Ishikawa (cell line): ENCODE measurements at regions not wholly inside any gene's neighbourhood (a gene's known extent, or its start where the extent isn't known, plus 50 kb on each side); places are given as distances from the start of the nearest gene placed in this dataset.

Source experiments
- CEBPB ChIP-seq: IDR thresholded peaks from 2 replicates; pipeline ENCODE4 v1.6.1; 2012
- CREB1 ChIP-seq: IDR thresholded peaks from 2 replicates; pipeline ENCODE4 v1.6.1; 2012; ENCODE audit warnings: low read depth
- EGR1 ChIP-seq: IDR thresholded peaks from 2 replicates; pipeline ENCODE4 v1.6.1; 2012
- EP300 ChIP-seq: IDR thresholded peaks from 2 replicates; pipeline ENCODE4 v1.6.1; 2012; ENCODE audit warnings: borderline replicate concordance
- FOXM1 ChIP-seq: IDR thresholded peaks from 2 replicates; pipeline ENCODE4 v1.6.1; 2012; ENCODE audit warnings: low read depth, borderline replicate concordance
- MAX ChIP-seq: IDR thresholded peaks from 2 replicates; pipeline ENCODE4 v1.6.1; 2012
- NFIC ChIP-seq: IDR thresholded peaks from 2 replicates; pipeline ENCODE4 v1.6.1; 2012
- RAD21 ChIP-seq: IDR thresholded peaks from 2 replicates; pipeline ENCODE4 v1.6.1; 2012; ENCODE audit warnings: low read depth
- TAF1 ChIP-seq: IDR thresholded peaks from 2 replicates; pipeline ENCODE4 v1.6.1; 2012; ENCODE audit warnings: low read depth, mild to moderate bottlenecking
- TCF12 ChIP-seq: IDR thresholded peaks from 2 replicates; pipeline ENCODE4 v1.6.1; 2012; ENCODE audit warnings: low read depth
- TEAD4 ChIP-seq: IDR thresholded peaks from 2 replicates; pipeline ENCODE4 v1.6.1; 2012
- USF1 ChIP-seq: IDR thresholded peaks from 2 replicates; pipeline ENCODE4 v1.6.1; 2012
- YY1 ChIP-seq: IDR thresholded peaks from 2 replicates; pipeline ENCODE4 v1.6.1; 2012; ENCODE audit warnings: low read depth
- ZBTB7A ChIP-seq: IDR thresholded peaks from 2 replicates; pipeline ENCODE4 v1.6.1; 2012; ENCODE audit warnings: low read depth
- TF ChIP-seq, protein P1 (sequence below): IDR thresholded peaks from 2 replicates; pipeline ENCODE4 v1.6.1; 2012; ENCODE audit warnings: low read depth, mild to moderate bottlenecking

DNA sequence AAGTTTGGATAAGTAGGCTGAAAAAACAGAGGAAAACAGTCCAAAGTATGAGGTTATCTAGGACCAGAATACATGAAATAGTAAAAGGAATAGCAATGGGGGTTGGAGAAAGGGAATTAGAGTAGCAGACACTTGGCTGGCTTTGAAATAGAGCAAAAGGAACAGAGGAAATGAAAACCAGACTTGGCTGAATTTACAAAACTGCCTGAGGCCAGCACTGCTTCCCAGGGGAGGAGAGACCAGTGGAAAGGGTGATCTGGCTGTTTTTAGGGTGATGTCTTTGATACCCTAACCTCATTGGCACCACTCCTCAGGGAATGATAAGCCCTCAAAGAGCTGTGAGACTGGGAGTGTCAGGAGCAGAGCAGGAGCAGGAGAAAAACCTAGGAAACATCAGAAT lies 413.4 kb upstream of the SLC30A5 start:
- TF ChIP-seq CREB1: no peak
- no peak for TF ChIP-seq TCF12
- TF ChIP-seq USF1: no peak
- TF ChIP-seq FOXM1: no peak

- no peak for TF ChIP-seq MAX
- TF ChIP-seq, protein P1, sequence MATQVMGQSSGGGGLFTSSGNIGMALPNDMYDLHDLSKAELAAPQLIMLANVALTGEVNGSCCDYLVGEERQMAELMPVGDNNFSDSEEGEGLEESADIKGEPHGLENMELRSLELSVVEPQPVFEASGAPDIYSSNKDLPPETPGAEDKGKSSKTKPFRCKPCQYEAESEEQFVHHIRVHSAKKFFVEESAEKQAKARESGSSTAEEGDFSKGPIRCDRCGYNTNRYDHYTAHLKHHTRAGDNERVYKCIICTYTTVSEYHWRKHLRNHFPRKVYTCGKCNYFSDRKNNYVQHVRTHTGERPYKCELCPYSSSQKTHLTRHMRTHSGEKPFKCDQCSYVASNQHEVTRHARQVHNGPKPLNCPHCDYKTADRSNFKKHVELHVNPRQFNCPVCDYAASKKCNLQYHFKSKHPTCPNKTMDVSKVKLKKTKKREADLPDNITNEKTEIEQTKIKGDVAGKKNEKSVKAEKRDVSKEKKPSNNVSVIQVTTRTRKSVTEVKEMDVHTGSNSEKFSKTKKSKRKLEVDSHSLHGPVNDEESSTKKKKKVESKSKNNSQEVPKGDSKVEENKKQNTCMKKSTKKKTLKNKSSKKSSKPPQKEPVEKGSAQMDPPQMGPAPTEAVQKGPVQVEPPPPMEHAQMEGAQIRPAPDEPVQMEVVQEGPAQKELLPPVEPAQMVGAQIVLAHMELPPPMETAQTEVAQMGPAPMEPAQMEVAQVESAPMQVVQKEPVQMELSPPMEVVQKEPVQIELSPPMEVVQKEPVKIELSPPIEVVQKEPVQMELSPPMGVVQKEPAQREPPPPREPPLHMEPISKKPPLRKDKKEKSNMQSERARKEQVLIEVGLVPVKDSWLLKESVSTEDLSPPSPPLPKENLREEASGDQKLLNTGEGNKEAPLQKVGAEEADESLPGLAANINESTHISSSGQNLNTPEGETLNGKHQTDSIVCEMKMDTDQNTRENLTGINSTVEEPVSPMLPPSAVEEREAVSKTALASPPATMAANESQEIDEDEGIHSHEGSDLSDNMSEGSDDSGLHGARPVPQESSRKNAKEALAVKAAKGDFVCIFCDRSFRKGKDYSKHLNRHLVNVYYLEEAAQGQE: peak; percentile 47; the same call in 1 of the 2 replicates
These were observed 411.9 kb upstream of the SLC30A5 start for GRCh38 chr5:68681929-68682328.

DNA sequence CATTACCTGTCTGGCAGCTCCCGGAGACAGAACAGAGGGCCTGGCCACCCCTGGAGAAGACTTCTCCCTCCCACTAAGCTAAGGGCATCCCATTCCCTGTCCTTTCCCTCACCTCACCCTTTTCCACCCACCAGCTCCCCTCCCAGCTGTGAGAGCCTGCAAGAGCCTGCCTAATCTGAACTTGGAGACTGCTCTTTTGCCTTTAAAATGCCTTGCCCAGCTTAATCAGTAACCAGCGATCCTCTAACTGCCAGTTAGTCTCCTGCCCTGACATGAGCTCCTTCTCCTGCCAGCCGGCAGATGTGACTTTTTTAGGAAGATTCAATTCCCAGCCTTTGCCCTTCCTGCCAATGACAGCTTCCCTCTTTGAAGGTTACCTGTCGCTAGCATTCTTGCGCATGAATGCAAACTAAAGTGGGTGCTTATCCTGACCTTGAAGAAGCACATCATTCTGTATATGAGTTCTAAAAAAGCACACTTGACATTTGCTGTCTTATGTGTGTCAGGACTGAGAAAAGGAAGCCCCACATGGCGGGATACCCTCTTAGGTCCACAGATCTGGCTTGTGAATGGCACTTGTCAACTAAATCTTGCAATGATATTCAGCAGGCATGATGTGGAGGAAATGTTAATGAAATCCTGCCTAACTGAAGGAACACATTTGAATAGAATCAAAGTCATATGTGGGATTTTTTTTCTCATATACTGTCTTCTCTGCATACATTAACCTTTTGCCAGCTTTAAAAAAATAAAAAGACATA lies 411.2 kb upstream of the SLC30A5 start:
- TF ChIP-seq, protein P1: no peak
- TF ChIP-seq RAD21 (no peak), FOXM1 (no peak), ZBTB7A (no peak), YY1 (no peak), TCF12 (no peak), CREB1 (no peak), TAF1 (no peak), EP300 (no peak), TEAD4 (no peak), USF1 (no peak), EGR1 (no peak), CEBPB (no peak), NFIC (no peak), MAX (no peak)

- TF ChIP-seq CEBPB: peak; percentile 80
- TF ChIP-seq MAX: peak; percentile 91
- TF ChIP-seq NFIC: peak; percentile 92
- TF ChIP-seq RAD21: peak; percentile 43
- TF ChIP-seq FOXM1: peak; percentile 81
- TF ChIP-seq, protein P1: peak; percentile 90
- no peak for TF ChIP-seq TAF1
- TF ChIP-seq TEAD4: peak; percentile 98
- TF ChIP-seq USF1: peak; percentile 57
- TF ChIP-seq YY1: peak; percentile 47; the same call in 1 of the 2 replicates
- TF ChIP-seq EP300: peak; percentile 94
- TF ChIP-seq CREB1: no peak
- no peak for TF ChIP-seq ZBTB7A
- TF ChIP-seq TCF12: peak; percentile 93
- no peak for TF ChIP-seq EGR1
These were observed 410.2 kb upstream of the SLC30A5 start for GRCh38 chr5:68683632-68684036.
